ENCODE measurements at regions not wholly inside any gene's neighbourhood (a gene's known extent, or its start where the extent isn't known, plus 50 kb on each side); places are given as distances from the start of the nearest gene placed in this dataset.

GRCh38 chr4:182068920-182069319, 174.3 kb upstream of the TENM3 start:
- no peak for TF ChIP-seq POLR2A (IDR thresholded peaks at IDR 0.05; ENCODE audit: low read length)
- TF ChIP-seq GATA1 (IDR thresholded peaks at IDR 0.05; ENCODE audit: low read depth, low read length) = no peak

Measured in erythroblast (primary cell).